GM23338 (cell line): ENCODE measurements at regions not wholly inside any gene's neighbourhood (a gene's known extent, or its start where the extent isn't known, plus 50 kb on each side); places are given as distances from the start of the nearest gene placed in this dataset.

Experiments
- ATAC-seq: fragments of 200-7000 bp; cut with Tn5 transposase; 3 replicates; pipeline ENCODE4 v1.9.1; 2020
- DNase-seq: peaks from one replicate; pipeline ENCODE4 v3.0.0-alpha.2; 2015; ENCODE audit warnings: low spot score
- H2AFZ ChIP-seq: fragments of 200-600 bp; sonication (generic); 2 replicates; pipeline ENCODE4 v1.8.0; 2016; ENCODE audit warnings: antibody characterized with exemption, mild to moderate bottlenecking, moderate library complexity
- H3F3A ChIP-seq: fragments of 200-600 bp; sonication (generic); replicated peaks from 2 replicates; pipeline ENCODE4 v1.8.0; 2017; ENCODE audit warnings: antibody characterized with exemption, mixed run types, low read depth
- H3K27ac ChIP-seq: fragments of 200-600 bp; sonication (generic); 2 replicates; pipeline ENCODE4 v1.6.1; 2016; ENCODE audit warnings: low read depth
- H3K27me3 ChIP-seq: fragments of 200-600 bp; sonication (generic); 2 replicates; pipeline ENCODE4 v1.8.0; 2016; ENCODE audit warnings: mild to moderate bottlenecking, mixed run types, moderate library complexity; ENCODE audit not compliant: insufficient read depth
- H3K36me3 ChIP-seq: fragments of 200-600 bp; sonication (generic); 2 replicates; pipeline ENCODE4 v1.8.0; 2016; ENCODE audit warnings: mild to moderate bottlenecking; ENCODE audit not compliant: insufficient read depth
- H3K4me1 ChIP-seq: fragments of 200-600 bp; sonication (generic); 2 replicates; pipeline ENCODE4 v1.8.0; 2016; ENCODE audit warnings: mild to moderate bottlenecking, moderate library complexity; ENCODE audit not compliant: insufficient read depth
- H3K4me2 ChIP-seq: fragments of 200-600 bp; sonication (generic); 2 replicates; pipeline ENCODE4 v1.7.1; 2017; ENCODE audit warnings: mixed run types
- H3K4me3 ChIP-seq: fragments of 200-600 bp; sonication (generic); 2 replicates; pipeline ENCODE4 v1.6.1; 2016; ENCODE audit warnings: mixed run types
- H3K79me2 ChIP-seq: fragments of 200-600 bp; sonication (generic); replicated peaks from 2 replicates; pipeline ENCODE4 v1.8.0; 2017; ENCODE audit warnings: mild to moderate bottlenecking; ENCODE audit not compliant: insufficient read depth
- H3K9me2 ChIP-seq: fragments of 200-600 bp; sonication (generic); 2 replicates; pipeline ENCODE4 v1.8.0; 2017; ENCODE audit not compliant: insufficient read depth
- H4K20me1 ChIP-seq: fragments of 200-600 bp; sonication (generic); replicated peaks from 2 replicates; pipeline ENCODE4 v1.8.0; 2017; ENCODE audit warnings: mild to moderate bottlenecking; ENCODE audit not compliant: insufficient read depth
- H3K27ac Mint-ChIP-seq: 2 replicates; pipeline ENCODE4 v1.8.0; 2020; ENCODE audit warnings: inconsistent platforms, mild to moderate bottlenecking, moderate library complexity, mixed read lengths
- H3K27me3 Mint-ChIP-seq: 3 replicates; pipeline ENCODE4 v1.8.0; 2022; ENCODE audit warnings: low read depth, mild to moderate bottlenecking, moderate library complexity, mixed read lengths, inconsistent platforms; ENCODE audit not compliant: insufficient read depth, poor library complexity
- H3K36me3 Mint-ChIP-seq: 3 replicates; pipeline ENCODE4 v1.8.0; 2021; ENCODE audit warnings: low read depth, mild to moderate bottlenecking, inconsistent platforms, moderate library complexity, mixed read lengths
- H3K4me1 Mint-ChIP-seq: 3 replicates; pipeline ENCODE4 v1.8.0; 2020; ENCODE audit warnings: mild to moderate bottlenecking, inconsistent platforms, mixed read lengths
- H3K4me3 Mint-ChIP-seq: 3 replicates; pipeline ENCODE4 v1.8.0; 2021; ENCODE audit warnings: moderate library complexity, mild to moderate bottlenecking, inconsistent platforms, mixed read lengths
- H3K9me3 Mint-ChIP-seq: 3 replicates; pipeline ENCODE4 v1.8.0; 2020; ENCODE audit warnings: moderate library complexity, mild to moderate bottlenecking, inconsistent platforms, mixed read lengths
- CREB1 ChIP-seq: fragments of 250-450 bp; sonication (Bioruptor Pico); IDR thresholded peaks from 2 replicates; pipeline ENCODE4 v1.5.0; 2020; ENCODE audit warnings: low read depth, mild to moderate bottlenecking, moderate library complexity
- EZH2 ChIP-seq: fragments of 200-600 bp; sonication (generic); IDR thresholded peaks from one replicate; pipeline ENCODE4 v1.8.0; 2017; ENCODE audit warnings: antibody characterized with exemption, mild to moderate bottlenecking, low read depth; ENCODE audit not compliant: unreplicated experiment
- EZH2phosphoT487 ChIP-seq: fragments of 200-600 bp; sonication (generic); IDR thresholded peaks from one replicate; pipeline ENCODE4 v1.8.1; 2018; ENCODE audit warnings: antibody characterized with exemption; ENCODE audit not compliant: unreplicated experiment
- JUNB ChIP-seq: IDR thresholded peaks from one replicate; pipeline ENCODE4 v1.6.1; 2016; ENCODE audit warnings: antibody characterized with exemption; ENCODE audit not compliant: unreplicated experiment
- NANOG ChIP-seq: IDR thresholded peaks from 2 replicates; pipeline ENCODE4 v1.6.1; 2016; ENCODE audit warnings: antibody characterized with exemption, borderline replicate concordance
- POLR2AphosphoS5 ChIP-seq: IDR thresholded peaks from 2 replicates; pipeline ENCODE4 v1.6.1; 2016; ENCODE audit warnings: antibody characterized with exemption, low read depth
- STAT1 ChIP-seq: IDR thresholded peaks from one replicate; pipeline ENCODE4 v1.6.1; 2016; ENCODE audit warnings: antibody characterized with exemption; ENCODE audit not compliant: unreplicated experiment
- ZNF114 ChIP-seq: fragments of 250-450 bp; sonication (Bioruptor Pico); IDR thresholded peaks from 2 replicates; pipeline ENCODE4 v1.5.0; 2020; ENCODE audit warnings: mild to moderate bottlenecking, moderate library complexity
- ZNF331 ChIP-seq: fragments of 250-450 bp; sonication (Bioruptor Pico); IDR thresholded peaks from 2 replicates; pipeline ENCODE4 v1.5.0; 2020; ENCODE audit warnings: low read depth, mild to moderate bottlenecking, moderate library complexity
- TF ChIP-seq, protein P1 (sequence below): IDR thresholded peaks from one replicate; pipeline ENCODE4 v1.6.1; 2018; ENCODE audit warnings: antibody characterized with exemption; ENCODE audit not compliant: unreplicated experiment
- TF ChIP-seq, protein P2 (sequence below): fragments of 250-450 bp; sonication (Bioruptor Pico); IDR thresholded peaks from 2 replicates; pipeline ENCODE4 v1.5.0; 2020; ENCODE audit warnings: mild to moderate bottlenecking, moderate library complexity
- TF ChIP-seq, protein P3 (sequence below): IDR thresholded peaks from 2 replicates; pipeline ENCODE4 v1.6.1; 2016; ENCODE audit warnings: antibody characterized with exemption
- TF ChIP-seq, protein P4 (sequence below), 2 experiments: fragments of 200-600 bp in 1 of 2; sonication (generic) in 1 of 2; conservative IDR thresholded peaks; 2 replicates each; pipeline versions ENCODE4 v1.5.1 to v1.6.1; 2016 to 2017; ENCODE audit warnings: antibody characterized with exemption in 2 of 2, low read depth in 2 of 2, mild to moderate bottlenecking in 2 of 2, moderate library complexity in 1 of 2

DNA sequence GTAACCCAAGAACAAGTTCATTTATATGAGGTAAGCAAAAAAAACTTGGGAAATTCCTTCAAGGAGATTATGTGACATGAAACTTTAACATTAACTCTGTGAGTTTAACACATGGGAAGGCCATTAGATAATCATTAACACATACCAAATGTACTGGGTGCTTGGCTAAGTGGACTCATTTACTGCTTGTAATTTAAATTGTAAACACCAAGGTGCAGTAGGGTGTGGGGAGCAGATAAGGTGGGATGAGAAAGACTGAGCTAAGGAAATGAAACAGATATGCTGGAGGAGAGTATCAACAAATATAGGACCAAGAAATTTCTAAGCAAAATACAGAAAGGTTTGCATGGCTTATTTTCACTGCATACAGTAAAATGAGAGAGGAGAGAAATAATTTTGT is 2384.8 kb upstream of the ACO1 start (continued):
- TF ChIP-seq EZH2phosphoT487, result no peak

DNA sequence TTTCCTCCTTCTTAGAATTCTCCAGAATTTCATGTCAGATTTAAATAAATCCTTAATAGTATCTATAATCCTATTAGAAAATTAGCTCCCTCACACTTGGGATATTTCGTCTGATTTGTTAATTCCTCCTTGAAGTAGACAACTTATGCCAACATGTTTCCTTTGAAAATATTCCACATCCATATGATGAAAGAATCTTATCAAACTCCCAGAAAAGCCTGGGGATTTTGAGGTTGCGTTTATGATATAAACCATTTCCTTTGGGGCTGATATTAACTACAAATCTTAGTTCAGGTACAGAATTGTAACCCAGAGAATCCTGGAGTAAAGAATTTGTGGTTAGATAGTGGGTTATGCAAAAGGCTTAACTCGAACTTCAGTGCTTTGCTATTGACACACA is 2373.8 kb upstream of the ACO1 start:
- Histone ChIP-seq H3K4me2 (no peak overlapping the region), H3K27ac (no peak overlapping the region), H3K36me3 (no peaks in the 10 kb centered on the region), H3K4me1 (no peaks in the 10 kb centered on the region), H3F3A (no peaks in the 10 kb centered on the region), H3K79me2 (no peaks in the 10 kb centered on the region), H3K9me2 (no peaks in the 10 kb centered on the region), H2AFZ (no peak overlapping the region), H3K4me3 (no peak overlapping the region), H4K20me1 (no peaks in the 10 kb centered on the region), H3K27me3 (no peaks in the 10 kb centered on the region)
- no peak for ATAC-seq
- no peak overlapping the region for H3K27ac Mint-ChIP-seq
- H3K27me3 Mint-ChIP-seq, result no peaks in the 10 kb centered on the region
- DNase-seq, result no peak
- H3K36me3 Mint-ChIP-seq, result no peaks in the 10 kb centered on the region
- H3K4me1 Mint-ChIP-seq, result no peaks in the 10 kb centered on the region
- H3K9me3 Mint-ChIP-seq, result no peaks in the 10 kb centered on the region
- H3K4me3 Mint-ChIP-seq, result no peak overlapping the region
- no peak for TF ChIP-seq POLR2AphosphoS5
- TF ChIP-seq, protein P1, sequence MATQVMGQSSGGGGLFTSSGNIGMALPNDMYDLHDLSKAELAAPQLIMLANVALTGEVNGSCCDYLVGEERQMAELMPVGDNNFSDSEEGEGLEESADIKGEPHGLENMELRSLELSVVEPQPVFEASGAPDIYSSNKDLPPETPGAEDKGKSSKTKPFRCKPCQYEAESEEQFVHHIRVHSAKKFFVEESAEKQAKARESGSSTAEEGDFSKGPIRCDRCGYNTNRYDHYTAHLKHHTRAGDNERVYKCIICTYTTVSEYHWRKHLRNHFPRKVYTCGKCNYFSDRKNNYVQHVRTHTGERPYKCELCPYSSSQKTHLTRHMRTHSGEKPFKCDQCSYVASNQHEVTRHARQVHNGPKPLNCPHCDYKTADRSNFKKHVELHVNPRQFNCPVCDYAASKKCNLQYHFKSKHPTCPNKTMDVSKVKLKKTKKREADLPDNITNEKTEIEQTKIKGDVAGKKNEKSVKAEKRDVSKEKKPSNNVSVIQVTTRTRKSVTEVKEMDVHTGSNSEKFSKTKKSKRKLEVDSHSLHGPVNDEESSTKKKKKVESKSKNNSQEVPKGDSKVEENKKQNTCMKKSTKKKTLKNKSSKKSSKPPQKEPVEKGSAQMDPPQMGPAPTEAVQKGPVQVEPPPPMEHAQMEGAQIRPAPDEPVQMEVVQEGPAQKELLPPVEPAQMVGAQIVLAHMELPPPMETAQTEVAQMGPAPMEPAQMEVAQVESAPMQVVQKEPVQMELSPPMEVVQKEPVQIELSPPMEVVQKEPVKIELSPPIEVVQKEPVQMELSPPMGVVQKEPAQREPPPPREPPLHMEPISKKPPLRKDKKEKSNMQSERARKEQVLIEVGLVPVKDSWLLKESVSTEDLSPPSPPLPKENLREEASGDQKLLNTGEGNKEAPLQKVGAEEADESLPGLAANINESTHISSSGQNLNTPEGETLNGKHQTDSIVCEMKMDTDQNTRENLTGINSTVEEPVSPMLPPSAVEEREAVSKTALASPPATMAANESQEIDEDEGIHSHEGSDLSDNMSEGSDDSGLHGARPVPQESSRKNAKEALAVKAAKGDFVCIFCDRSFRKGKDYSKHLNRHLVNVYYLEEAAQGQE, result no peak
- no peak for TF ChIP-seq CREB1 (CRISPR knock-in tag)
- TF ChIP-seq EZH2, result no peak
- no peak for TF ChIP-seq ZNF114 (CRISPR knock-in tag)
- TF ChIP-seq JUNB, result no peak
- TF ChIP-seq STAT1, result no peak
- TF ChIP-seq, protein P2, sequence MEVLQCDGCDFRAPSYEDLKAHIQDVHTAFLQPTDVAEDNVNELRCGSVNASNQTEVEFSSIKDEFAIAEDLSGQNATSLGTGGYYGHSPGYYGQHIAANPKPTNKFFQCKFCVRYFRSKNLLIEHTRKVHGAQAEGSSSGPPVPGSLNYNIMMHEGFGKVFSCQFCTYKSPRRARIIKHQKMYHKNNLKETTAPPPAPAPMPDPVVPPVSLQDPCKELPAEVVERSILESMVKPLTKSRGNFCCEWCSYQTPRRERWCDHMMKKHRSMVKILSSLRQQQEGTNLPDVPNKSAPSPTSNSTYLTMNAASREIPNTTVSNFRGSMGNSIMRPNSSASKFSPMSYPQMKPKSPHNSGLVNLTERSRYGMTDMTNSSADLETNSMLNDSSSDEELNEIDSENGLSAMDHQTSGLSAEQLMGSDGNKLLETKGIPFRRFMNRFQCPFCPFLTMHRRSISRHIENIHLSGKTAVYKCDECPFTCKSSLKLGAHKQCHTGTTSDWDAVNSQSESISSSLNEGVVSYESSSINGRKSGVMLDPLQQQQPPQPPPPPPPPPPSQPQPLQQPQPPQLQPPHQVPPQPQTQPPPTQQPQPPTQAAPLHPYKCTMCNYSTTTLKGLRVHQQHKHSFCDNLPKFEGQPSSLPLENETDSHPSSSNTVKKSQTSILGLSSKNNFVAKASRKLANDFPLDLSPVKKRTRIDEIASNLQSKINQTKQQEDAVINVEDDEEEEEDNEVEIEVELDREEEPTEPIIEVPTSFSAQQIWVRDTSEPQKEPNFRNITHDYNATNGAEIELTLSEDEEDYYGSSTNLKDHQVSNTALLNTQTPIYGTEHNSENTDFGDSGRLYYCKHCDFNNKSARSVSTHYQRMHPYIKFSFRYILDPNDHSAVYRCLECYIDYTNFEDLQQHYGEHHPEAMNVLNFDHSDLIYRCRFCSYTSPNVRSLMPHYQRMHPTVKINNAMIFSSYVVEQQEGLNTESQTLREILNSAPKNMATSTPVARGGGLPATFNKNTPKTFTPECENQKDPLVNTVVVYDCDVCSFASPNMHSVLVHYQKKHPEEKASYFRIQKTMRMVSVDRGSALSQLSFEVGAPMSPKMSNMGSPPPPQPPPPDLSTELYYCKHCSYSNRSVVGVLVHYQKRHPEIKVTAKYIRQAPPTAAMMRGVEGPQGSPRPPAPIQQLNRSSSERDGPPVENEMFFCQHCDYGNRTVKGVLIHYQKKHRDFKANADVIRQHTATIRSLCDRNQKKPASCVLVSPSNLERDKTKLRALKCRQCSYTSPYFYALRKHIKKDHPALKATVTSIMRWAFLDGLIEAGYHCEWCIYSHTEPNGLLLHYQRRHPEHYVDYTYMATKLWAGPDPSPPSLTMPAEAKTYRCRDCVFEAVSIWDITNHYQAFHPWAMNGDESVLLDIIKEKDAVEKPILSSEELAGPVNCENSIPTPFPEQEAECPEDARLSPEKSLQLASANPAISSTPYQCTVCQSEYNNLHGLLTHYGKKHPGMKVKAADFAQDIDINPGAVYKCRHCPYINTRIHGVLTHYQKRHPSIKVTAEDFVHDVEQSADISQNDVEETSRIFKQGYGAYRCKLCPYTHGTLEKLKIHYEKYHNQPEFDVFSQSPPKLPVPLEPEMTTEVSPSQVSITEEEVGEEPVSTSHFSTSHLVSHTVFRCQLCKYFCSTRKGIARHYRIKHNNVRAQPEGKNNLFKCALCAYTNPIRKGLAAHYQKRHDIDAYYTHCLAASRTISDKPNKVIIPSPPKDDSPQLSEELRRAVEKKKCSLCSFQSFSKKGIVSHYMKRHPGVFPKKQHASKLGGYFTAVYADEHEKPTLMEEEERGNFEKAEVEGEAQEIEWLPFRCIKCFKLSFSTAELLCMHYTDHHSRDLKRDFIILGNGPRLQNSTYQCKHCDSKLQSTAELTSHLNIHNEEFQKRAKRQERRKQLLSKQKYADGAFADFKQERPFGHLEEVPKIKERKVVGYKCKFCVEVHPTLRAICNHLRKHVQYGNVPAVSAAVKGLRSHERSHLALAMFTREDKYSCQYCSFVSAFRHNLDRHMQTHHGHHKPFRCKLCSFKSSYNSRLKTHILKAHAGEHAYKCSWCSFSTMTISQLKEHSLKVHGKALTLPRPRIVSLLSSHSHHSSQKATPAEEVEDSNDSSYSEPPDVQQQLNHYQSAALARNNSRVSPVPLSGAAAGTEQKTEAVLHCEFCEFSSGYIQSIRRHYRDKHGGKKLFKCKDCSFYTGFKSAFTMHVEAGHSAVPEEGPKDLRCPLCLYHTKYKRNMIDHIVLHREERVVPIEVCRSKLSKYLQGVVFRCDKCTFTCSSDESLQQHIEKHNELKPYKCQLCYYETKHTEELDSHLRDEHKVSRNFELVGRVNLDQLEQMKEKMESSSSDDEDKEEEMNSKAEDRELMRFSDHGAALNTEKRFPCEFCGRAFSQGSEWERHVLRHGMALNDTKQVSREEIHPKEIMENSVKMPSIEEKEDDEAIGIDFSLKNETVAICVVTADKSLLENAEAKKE (CRISPR knock-in tag), result no peak
- TF ChIP-seq, protein P3, sequence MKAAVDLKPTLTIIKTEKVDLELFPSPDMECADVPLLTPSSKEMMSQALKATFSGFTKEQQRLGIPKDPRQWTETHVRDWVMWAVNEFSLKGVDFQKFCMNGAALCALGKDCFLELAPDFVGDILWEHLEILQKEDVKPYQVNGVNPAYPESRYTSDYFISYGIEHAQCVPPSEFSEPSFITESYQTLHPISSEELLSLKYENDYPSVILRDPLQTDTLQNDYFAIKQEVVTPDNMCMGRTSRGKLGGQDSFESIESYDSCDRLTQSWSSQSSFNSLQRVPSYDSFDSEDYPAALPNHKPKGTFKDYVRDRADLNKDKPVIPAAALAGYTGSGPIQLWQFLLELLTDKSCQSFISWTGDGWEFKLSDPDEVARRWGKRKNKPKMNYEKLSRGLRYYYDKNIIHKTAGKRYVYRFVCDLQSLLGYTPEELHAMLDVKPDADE, result no peak
- TF ChIP-seq, protein P4, sequence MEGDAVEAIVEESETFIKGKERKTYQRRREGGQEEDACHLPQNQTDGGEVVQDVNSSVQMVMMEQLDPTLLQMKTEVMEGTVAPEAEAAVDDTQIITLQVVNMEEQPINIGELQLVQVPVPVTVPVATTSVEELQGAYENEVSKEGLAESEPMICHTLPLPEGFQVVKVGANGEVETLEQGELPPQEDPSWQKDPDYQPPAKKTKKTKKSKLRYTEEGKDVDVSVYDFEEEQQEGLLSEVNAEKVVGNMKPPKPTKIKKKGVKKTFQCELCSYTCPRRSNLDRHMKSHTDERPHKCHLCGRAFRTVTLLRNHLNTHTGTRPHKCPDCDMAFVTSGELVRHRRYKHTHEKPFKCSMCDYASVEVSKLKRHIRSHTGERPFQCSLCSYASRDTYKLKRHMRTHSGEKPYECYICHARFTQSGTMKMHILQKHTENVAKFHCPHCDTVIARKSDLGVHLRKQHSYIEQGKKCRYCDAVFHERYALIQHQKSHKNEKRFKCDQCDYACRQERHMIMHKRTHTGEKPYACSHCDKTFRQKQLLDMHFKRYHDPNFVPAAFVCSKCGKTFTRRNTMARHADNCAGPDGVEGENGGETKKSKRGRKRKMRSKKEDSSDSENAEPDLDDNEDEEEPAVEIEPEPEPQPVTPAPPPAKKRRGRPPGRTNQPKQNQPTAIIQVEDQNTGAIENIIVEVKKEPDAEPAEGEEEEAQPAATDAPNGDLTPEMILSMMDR (conservative IDR thresholded peaks at IDR 0.05; ENCODE audit: low read depth in 2 of 2), result no peak
- no peak for TF ChIP-seq ZNF331
- TF ChIP-seq NANOG, result no peak
- no peak for TF ChIP-seq EZH2phosphoT487
